ENCODE measurements at regions not wholly inside any gene's neighbourhood (a gene's known extent, or its start where the extent isn't known, plus 50 kb on each side); places are given as distances from the start of the nearest gene placed in this dataset.

DNA sequence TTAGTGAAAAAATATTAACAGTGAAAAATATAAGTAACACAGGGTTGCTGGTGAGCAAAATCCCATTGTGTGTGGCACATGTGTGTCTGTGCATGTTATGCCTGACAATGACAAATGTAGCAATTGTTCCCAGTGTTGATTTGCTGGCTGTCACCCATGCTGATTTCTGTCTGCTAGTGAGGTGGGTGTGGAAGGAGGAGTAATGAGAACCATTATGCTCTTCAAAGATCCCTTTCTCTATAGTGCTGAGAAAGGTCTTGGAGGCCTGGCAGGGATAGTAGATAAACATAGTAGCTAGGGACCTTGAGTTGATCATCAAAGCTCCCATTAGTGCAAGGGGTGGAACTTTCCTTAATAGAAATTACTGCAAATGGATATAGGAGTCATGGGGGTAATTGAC lies 152.5 kb upstream of the CLINT1 start:
- no peak overlapping the region for H2AFZ ChIP-seq
- no peaks in the 10 kb centered on the region for H3K79me2 ChIP-seq
- H3K4me3 ChIP-seq = no peak overlapping the region
- H3K27me3 ChIP-seq = no peaks in the 10 kb centered on the region
- no peaks in the 10 kb centered on the region for H3K36me3 ChIP-seq (replicated peaks; ENCODE audit: insufficient read depth, low read depth)
- H3K9me3 ChIP-seq (ENCODE audit: low read depth) = no peaks in the 10 kb centered on the region
- no peaks in the 10 kb centered on the region for H3K4me1 ChIP-seq (ENCODE audit: insufficient read depth)
- no peak overlapping the region for H3K4me2 ChIP-seq
- H4K20me1 ChIP-seq (ENCODE audit: insufficient read depth, poor library complexity, severe bottlenecking) = no peaks in the 10 kb centered on the region
- no peak overlapping the region for H3K27ac ChIP-seq
- TF ChIP-seq EZH2 (IDR thresholded peaks at IDR 0.05; ENCODE audit: borderline replicate concordance) (no peak), EZH2phosphoT487 (IDR thresholded peaks at IDR 0.05; ENCODE audit: low read depth, severe bottlenecking, unreplicated experiment) (no peak)
- TF ChIP-seq, protein P1, sequence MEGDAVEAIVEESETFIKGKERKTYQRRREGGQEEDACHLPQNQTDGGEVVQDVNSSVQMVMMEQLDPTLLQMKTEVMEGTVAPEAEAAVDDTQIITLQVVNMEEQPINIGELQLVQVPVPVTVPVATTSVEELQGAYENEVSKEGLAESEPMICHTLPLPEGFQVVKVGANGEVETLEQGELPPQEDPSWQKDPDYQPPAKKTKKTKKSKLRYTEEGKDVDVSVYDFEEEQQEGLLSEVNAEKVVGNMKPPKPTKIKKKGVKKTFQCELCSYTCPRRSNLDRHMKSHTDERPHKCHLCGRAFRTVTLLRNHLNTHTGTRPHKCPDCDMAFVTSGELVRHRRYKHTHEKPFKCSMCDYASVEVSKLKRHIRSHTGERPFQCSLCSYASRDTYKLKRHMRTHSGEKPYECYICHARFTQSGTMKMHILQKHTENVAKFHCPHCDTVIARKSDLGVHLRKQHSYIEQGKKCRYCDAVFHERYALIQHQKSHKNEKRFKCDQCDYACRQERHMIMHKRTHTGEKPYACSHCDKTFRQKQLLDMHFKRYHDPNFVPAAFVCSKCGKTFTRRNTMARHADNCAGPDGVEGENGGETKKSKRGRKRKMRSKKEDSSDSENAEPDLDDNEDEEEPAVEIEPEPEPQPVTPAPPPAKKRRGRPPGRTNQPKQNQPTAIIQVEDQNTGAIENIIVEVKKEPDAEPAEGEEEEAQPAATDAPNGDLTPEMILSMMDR (IDR thresholded peaks at IDR 0.05; ENCODE audit: poor library complexity) = no peak
- H3K9me2 ChIP-seq (replicated peaks; ENCODE audit: insufficient read depth) = no peaks in the 10 kb centered on the region
- DNase-seq (ENCODE audit: low spot score) = no peak

DNA sequence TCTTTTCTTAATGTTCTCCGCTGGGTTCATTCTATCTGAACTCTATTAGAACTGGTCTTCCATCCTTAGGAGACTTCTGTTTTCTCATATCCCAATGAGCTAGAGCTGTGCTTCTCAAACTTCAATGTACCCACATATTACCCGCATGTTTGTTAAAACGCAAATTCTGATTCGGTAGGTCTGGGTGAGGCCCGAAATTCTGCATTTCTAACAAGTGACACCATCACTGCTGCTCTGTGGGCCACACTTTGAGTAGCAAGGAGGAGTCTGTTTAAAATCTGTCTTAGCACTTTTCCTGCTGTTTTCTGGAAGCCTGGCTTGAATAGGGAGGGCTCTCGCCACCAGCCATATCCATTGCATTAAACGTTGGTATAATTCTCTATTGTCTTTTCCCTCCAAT lies 151.9 kb upstream of the CLINT1 start:
- Histone ChIP-seq H4K20me1 (ENCODE audit: insufficient read depth, poor library complexity, severe bottlenecking) (no peaks in the 10 kb centered on the region), H3K9me2 (replicated peaks; ENCODE audit: insufficient read depth) (no peaks in the 10 kb centered on the region), H3K4me2 (no peak overlapping the region), H3K4me3 (no peak overlapping the region), H2AFZ (no peak overlapping the region), H3K9me3 (ENCODE audit: low read depth) (no peaks in the 10 kb centered on the region), H3K4me1 (ENCODE audit: insufficient read depth) (no peaks in the 10 kb centered on the region), H3K27me3 (no peaks in the 10 kb centered on the region), H3K79me2 (no peaks in the 10 kb centered on the region), H3K27ac (no peak overlapping the region), H3K36me3 (replicated peaks; ENCODE audit: insufficient read depth, low read depth) (no peaks in the 10 kb centered on the region)
- TF ChIP-seq EZH2phosphoT487 (IDR thresholded peaks at IDR 0.05; ENCODE audit: low read depth, severe bottlenecking, unreplicated experiment) = no peak
- TF ChIP-seq EZH2 (IDR thresholded peaks at IDR 0.05; ENCODE audit: borderline replicate concordance) = no peak
- TF ChIP-seq, protein P1 (IDR thresholded peaks at IDR 0.05; ENCODE audit: poor library complexity) = no peak
- no peak for DNase-seq (ENCODE audit: low spot score)
- 81% methylated on average over 7 of the region's 7 CpGs for WGBS (ENCODE audit: low lambda C conversion rate, missing lambda C conversion rate)

DNA sequence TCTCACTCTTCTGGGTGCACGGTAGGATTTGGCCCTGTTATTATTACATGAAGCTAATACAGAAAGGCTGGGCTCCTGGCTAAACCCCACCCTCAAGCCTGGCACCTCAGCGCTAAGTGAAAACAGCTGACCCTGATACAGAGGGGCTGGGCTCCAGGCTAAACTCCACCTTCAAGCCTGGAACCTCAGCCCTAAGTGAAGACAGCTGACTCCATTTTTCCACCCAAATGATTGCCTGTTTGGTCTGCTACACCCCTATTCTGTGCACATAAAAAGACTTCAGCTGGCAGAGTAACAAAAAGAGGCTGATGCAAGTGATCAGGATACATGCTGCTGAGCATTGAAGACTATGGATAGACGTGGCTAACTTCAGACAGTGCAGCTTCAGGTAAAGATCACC lies 148.4 kb upstream of the CLINT1 start:
- WGBS (ENCODE audit: low lambda C conversion rate, missing lambda C conversion rate) = 57% methylated on average over 3 of the region's 3 CpGs
- no peak for TF ChIP-seq EZH2phosphoT487 (IDR thresholded peaks at IDR 0.05; ENCODE audit: low read depth, severe bottlenecking, unreplicated experiment)
- no peak for TF ChIP-seq EZH2 (IDR thresholded peaks at IDR 0.05; ENCODE audit: borderline replicate concordance)
- TF ChIP-seq, protein P1 (IDR thresholded peaks at IDR 0.05; ENCODE audit: poor library complexity) = no peak

DNA sequence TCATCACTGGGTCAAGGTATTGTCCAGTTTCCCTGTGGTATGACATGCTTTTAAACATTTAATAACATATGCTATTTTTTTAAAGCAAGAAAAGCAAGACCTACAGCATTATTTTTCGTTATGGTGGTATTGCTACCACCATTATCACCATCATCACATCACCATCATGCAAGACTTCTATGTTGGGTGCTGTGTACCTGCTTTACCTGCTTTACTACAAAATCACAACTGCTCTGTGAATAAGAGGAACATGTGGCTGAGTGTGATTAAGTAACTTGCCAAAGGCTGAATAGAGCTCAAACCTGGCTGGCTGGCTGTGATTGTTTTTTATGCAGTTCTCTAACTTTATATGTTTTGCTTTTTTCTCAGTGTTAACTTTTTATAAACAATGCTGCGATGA lies 140.8 kb upstream of the CLINT1 start:
- H3K79me2 ChIP-seq = no peaks in the 10 kb centered on the region
- no peak overlapping the region for H3K4me3 ChIP-seq
- H3K27me3 ChIP-seq = no peaks in the 10 kb centered on the region
- no peaks in the 10 kb centered on the region for H4K20me1 ChIP-seq (ENCODE audit: insufficient read depth, poor library complexity, severe bottlenecking)
- H3K4me2 ChIP-seq = no peak overlapping the region
- H3K4me1 ChIP-seq (ENCODE audit: insufficient read depth) = no peaks in the 10 kb centered on the region
- TF ChIP-seq EZH2 (IDR thresholded peaks at IDR 0.05; ENCODE audit: borderline replicate concordance) (no peak), EZH2phosphoT487 (IDR thresholded peaks at IDR 0.05; ENCODE audit: low read depth, severe bottlenecking, unreplicated experiment) (no peak)
- TF ChIP-seq, protein P1 (IDR thresholded peaks at IDR 0.05; ENCODE audit: poor library complexity) = no peak
- DNase-seq (ENCODE audit: low spot score) = no peak
- no peaks in the 10 kb centered on the region for H3K9me2 ChIP-seq (replicated peaks; ENCODE audit: insufficient read depth)
- H3K36me3 ChIP-seq (replicated peaks; ENCODE audit: insufficient read depth, low read depth) = no peaks in the 10 kb centered on the region
- 66% methylated on average over 2 of the region's 2 CpGs for WGBS (ENCODE audit: low lambda C conversion rate, missing lambda C conversion rate)
- no peaks in the 10 kb centered on the region for H3K9me3 ChIP-seq (ENCODE audit: low read depth)
- H2AFZ ChIP-seq = no peak overlapping the region
- H3K27ac ChIP-seq = no peak overlapping the region

More for the DNA sequence above, 148.4 kb upstream of the CLINT1 start:
- Histone ChIP-seq H3K27ac (no peak overlapping the region), H3K4me1 (ENCODE audit: insufficient read depth) (no peaks in the 10 kb centered on the region), H3K9me2 (replicated peaks; ENCODE audit: insufficient read depth) (no peaks in the 10 kb centered on the region), H3K36me3 (replicated peaks; ENCODE audit: insufficient read depth, low read depth) (no peaks in the 10 kb centered on the region), H3K4me3 (no peak overlapping the region), H3K4me2 (no peak overlapping the region), H3K27me3 (no peaks in the 10 kb centered on the region), H3K9me3 (ENCODE audit: low read depth) (no peaks in the 10 kb centered on the region), H4K20me1 (ENCODE audit: insufficient read depth, poor library complexity, severe bottlenecking) (no peaks in the 10 kb centered on the region), H2AFZ (no peak overlapping the region), H3K79me2 (no peaks in the 10 kb centered on the region)
- no peak for DNase-seq (ENCODE audit: low spot score)
